ENCODE measurements at regions not wholly inside any gene's neighbourhood (a gene's known extent, or its start where the extent isn't known, plus 50 kb on each side); places are given as distances from the start of the nearest gene placed in this dataset.

DNA sequence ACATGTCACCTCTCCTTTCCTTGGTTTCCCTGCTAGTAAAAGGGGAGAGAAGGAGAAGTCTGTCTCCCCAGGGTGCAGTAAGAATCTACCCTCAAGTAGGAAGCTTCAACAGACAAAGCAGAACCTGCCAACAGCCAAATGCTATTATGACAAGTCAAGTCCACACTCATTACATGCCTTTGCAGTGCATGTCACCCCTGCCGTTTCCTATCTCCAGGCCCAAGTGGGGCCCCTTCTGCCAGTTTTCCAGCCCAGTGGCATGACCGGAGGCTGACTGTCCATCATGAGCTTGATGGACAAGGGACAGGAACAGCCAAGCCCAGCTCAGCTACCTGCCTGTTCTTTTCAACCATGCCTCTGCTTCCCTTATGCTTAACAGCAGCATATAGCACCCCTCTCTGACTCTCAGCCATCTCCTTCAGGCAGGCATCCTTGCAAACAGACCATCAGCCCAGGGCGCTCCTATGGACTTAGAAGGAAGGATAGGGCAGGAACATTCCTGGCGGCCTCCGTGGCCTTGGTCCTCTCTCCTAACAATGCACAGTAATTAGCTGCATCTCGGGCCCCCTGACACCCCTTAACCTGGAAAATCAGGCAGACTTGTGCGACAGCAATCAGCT lies 107.2 kb upstream of the RAD23B start:
- TF ChIP-seq, protein P1, sequence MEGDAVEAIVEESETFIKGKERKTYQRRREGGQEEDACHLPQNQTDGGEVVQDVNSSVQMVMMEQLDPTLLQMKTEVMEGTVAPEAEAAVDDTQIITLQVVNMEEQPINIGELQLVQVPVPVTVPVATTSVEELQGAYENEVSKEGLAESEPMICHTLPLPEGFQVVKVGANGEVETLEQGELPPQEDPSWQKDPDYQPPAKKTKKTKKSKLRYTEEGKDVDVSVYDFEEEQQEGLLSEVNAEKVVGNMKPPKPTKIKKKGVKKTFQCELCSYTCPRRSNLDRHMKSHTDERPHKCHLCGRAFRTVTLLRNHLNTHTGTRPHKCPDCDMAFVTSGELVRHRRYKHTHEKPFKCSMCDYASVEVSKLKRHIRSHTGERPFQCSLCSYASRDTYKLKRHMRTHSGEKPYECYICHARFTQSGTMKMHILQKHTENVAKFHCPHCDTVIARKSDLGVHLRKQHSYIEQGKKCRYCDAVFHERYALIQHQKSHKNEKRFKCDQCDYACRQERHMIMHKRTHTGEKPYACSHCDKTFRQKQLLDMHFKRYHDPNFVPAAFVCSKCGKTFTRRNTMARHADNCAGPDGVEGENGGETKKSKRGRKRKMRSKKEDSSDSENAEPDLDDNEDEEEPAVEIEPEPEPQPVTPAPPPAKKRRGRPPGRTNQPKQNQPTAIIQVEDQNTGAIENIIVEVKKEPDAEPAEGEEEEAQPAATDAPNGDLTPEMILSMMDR (IDR thresholded peaks at IDR 0.05), result no peak
- TF ChIP-seq POLR2A (IDR thresholded peaks at IDR 0.05), result no peak
